Nephron progenitor cell (in vitro differentiated cells): ENCODE measurements at regions not wholly inside any gene's neighbourhood (a gene's known extent, or its start where the extent isn't known, plus 50 kb on each side); places are given as distances from the start of the nearest gene placed in this dataset.

ENCODE experiments used
- DNase-seq: peaks from one replicate; pipeline ENCODE4 v3.0.0; 2021
- H3K27ac Mint-ChIP-seq: 2 replicates; pipeline ENCODE4 v1.8.0; 2021; ENCODE audit warnings: mild to moderate bottlenecking, moderate library complexity, mixed read lengths
- H3K27me3 Mint-ChIP-seq: 2 replicates; pipeline ENCODE4 v1.8.0; 2021; ENCODE audit warnings: mild to moderate bottlenecking, low read depth, mixed read lengths; ENCODE audit not compliant: poor library complexity
- H3K36me3 Mint-ChIP-seq: 2 replicates; pipeline ENCODE4 v1.8.0; 2021; ENCODE audit warnings: low read depth, mixed read lengths
- H3K4me1 Mint-ChIP-seq: 2 replicates; pipeline ENCODE4 v1.8.0; 2021; ENCODE audit warnings: mixed read lengths
- H3K4me3 Mint-ChIP-seq: 2 replicates; pipeline ENCODE4 v1.8.0; 2021; ENCODE audit warnings: mild to moderate bottlenecking, moderate library complexity, mixed read lengths
- H3K9me3 Mint-ChIP-seq: 2 replicates; pipeline ENCODE4 v1.8.0; 2021; ENCODE audit warnings: mild to moderate bottlenecking, moderate library complexity, mixed read lengths
- TF ChIP-seq, protein P1 (sequence below): fragments of 200-600 bp; sonication (generic); IDR thresholded peaks from 2 replicates; pipeline ENCODE4 v1.5.0; 2021; ENCODE audit warnings: antibody characterized with exemption

DNA sequence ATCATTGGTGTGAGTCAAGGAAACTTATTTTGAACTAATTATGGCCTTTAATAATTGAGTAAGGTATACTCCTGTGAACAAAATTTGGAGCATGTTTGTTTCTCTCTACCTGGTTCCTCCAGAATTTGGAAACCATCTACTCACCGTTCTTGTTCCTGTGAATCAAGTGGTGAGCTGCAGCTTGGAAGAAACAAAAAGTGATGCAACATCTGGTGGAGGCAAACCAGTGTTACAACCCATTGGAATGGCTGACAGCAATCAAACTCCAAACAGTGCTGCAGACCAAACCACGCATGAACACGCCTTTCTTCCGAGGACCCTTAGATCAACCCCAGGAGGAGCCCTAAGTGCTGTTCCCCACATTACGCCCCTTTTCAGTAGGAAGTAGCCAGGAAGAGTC, 104.7 kb upstream of the VASH1 start:
- DNase-seq: no peak
- Mint-ChIP-seq H3K9me3 (peaks cover 40% of the 10 kb centered on the region), H3K36me3 (peaks cover 4% of the 10 kb centered on the region), H3K4me3 (no peak overlapping the region), H3K4me1 (peaks cover 29% of the 10 kb centered on the region), H3K27me3 (peaks cover 24% of the 10 kb centered on the region), H3K27ac (no peak overlapping the region)
- TF ChIP-seq, protein P1, sequence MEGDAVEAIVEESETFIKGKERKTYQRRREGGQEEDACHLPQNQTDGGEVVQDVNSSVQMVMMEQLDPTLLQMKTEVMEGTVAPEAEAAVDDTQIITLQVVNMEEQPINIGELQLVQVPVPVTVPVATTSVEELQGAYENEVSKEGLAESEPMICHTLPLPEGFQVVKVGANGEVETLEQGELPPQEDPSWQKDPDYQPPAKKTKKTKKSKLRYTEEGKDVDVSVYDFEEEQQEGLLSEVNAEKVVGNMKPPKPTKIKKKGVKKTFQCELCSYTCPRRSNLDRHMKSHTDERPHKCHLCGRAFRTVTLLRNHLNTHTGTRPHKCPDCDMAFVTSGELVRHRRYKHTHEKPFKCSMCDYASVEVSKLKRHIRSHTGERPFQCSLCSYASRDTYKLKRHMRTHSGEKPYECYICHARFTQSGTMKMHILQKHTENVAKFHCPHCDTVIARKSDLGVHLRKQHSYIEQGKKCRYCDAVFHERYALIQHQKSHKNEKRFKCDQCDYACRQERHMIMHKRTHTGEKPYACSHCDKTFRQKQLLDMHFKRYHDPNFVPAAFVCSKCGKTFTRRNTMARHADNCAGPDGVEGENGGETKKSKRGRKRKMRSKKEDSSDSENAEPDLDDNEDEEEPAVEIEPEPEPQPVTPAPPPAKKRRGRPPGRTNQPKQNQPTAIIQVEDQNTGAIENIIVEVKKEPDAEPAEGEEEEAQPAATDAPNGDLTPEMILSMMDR: no peak

DNA sequence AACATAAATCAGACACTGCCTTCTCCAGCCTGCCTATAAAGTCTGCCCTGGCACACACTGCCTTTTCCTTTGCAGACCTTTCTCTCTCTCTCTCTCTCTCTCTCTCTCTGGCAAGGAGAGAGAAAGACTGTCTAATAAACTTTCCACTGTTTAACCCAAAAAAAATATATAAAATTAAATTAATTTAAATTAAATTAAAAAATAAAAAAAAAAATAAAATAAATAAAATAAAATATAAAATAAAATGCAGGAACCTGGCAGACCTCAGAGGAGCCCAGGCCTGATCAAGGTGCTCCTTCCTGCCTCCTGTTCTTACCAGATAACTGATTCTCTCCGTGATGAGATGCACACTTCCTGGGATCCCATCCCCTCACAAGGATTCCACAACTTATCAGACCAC, 103.9 kb upstream of the VASH1 start:
- Mint-ChIP-seq H3K36me3 (peaks cover 4% of the 10 kb centered on the region), H3K27me3 (peaks cover 27% of the 10 kb centered on the region), H3K4me1 (peaks cover 21% of the 10 kb centered on the region), H3K9me3 (peaks cover 45% of the 10 kb centered on the region), H3K27ac (no peak overlapping the region), H3K4me3 (no peak overlapping the region)
- no peak for DNase-seq
- TF ChIP-seq, protein P1: no peak

DNA sequence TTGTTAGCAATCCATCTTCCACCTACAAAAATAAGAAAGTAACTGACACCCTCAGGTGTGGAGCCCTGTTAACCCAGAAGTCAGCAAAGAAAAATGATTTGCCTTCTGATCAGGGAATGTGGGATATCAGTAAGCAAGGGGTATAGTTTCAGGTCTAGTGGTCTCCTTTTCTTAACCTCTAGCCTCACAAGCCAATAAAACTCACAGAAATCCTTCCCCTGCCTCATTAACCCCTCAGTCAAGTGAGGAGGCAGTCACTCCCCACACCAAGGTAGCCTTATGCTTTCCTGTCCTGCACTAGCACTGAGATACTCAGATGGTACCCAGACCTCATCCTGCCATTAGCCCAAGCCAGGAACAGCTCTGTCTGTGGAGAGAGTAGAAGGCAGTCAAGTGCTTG, 103.4 kb upstream of the VASH1 start:
- TF ChIP-seq, protein P1: no peak
- H3K4me3 Mint-ChIP-seq: no peak overlapping the region
- no peak overlapping the region for H3K27ac Mint-ChIP-seq
- peaks cover 4% of the 10 kb centered on the region for H3K36me3 Mint-ChIP-seq
- peaks cover 27% of the 10 kb centered on the region for H3K27me3 Mint-ChIP-seq
- peaks cover 45% of the 10 kb centered on the region for H3K9me3 Mint-ChIP-seq
- peaks cover 19% of the 10 kb centered on the region for H3K4me1 Mint-ChIP-seq
- DNase-seq: no peak

DNA sequence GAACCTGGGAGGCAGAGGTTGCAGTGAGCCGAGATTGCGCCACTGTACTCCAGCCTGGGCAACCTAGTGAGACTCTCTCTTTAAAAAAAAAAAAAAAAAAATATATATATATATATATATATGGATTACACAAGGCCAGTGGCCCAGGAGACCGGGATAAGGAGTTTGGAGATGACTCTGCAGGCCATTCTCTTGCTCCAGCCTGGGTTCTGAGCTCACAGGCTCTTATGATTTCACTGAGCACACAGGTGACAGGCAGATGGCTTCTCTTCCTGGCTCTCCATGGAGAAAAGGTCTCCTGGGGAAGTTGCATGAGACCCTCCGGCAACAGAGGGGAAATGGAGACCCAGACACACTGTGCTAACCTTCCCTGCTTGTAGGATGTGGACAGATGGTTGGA, 98.7 kb upstream of the VASH1 start:
- Mint-ChIP-seq H3K4me3 (no peak overlapping the region), H3K27ac (no peak overlapping the region), H3K27me3 (peaks cover 11% of the 10 kb centered on the region)

DNA sequence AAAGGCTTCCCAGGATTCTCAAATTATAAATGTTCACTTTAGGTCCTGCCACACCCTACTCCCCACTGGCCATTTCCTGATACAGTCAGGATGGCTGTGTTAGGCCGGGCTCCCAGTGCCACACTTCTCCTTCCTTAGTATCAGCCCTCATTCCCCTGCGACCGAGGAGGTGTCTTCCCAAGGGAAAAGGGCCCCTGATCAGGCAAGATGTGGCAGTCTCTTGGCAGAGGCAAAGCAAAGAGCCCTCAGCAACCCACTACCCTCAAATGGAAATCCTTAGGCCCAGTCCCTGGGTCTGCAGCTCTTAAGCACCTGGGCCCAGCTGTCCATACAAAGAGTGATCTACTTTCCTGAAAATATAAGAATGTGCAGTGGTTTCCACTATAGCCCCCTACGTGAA, 96.5 kb upstream of the VASH1 start:
- no peak for DNase-seq
- no peaks in the 10 kb centered on the region for H3K36me3 Mint-ChIP-seq
- H3K4me1 Mint-ChIP-seq: peaks cover 18% of the 10 kb centered on the region
- peaks cover 11% of the 10 kb centered on the region for H3K27me3 Mint-ChIP-seq
- no peak overlapping the region for H3K4me3 Mint-ChIP-seq
- no peak overlapping the region for H3K27ac Mint-ChIP-seq
- peaks cover 29% of the 10 kb centered on the region for H3K9me3 Mint-ChIP-seq
- TF ChIP-seq, protein P1: no peak

More for the DNA sequence above, 98.7 kb upstream of the VASH1 start:
- peaks cover 41% of the 10 kb centered on the region for H3K9me3 Mint-ChIP-seq
- TF ChIP-seq, protein P1: no peak
- peaks cover 23% of the 10 kb centered on the region for H3K4me1 Mint-ChIP-seq
- H3K36me3 Mint-ChIP-seq: peaks cover 4% of the 10 kb centered on the region
- no peak for DNase-seq

DNA sequence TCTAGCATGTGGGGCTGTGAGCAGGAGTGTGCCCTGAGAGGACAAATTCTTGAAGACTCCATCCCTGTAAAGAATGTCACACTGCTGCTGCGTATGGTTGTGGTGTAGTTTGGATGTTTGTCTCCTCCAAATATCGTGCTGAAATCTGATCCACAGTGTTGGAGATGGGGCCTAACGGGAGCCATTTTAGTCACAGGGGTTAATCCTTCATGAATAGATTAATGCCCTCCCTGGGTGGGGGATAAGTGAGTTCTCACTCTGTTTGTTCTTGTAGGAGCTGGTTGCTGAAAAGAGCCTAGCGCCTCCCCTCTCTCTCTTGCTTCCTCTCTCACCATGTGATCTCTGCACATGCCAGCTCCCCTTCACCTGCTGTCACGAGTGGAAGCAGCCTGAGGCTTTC, 94.5 kb upstream of the VASH1 start:
- H3K4me1 Mint-ChIP-seq: peaks cover 18% of the 10 kb centered on the region
- TF ChIP-seq, protein P1: no peak
- DNase-seq: no peak
- H3K27me3 Mint-ChIP-seq: peaks cover 1% of the 10 kb centered on the region
- H3K27ac Mint-ChIP-seq: peak overlapping the region; percentile 78
- peaks cover 16% of the 10 kb centered on the region for H3K9me3 Mint-ChIP-seq
- no peak overlapping the region for H3K4me3 Mint-ChIP-seq
- no peaks in the 10 kb centered on the region for H3K36me3 Mint-ChIP-seq
